LNCAP (cell line): ENCODE measurements at regions not wholly inside any gene's neighbourhood (a gene's known extent, or its start where the extent isn't known, plus 50 kb on each side); places are given as distances from the start of the nearest gene placed in this dataset.

ENCODE experiments used
- CTCF ChIP-seq: fragments of 450-650 bp; IDR thresholded peaks from 2 replicates; pipeline ENCODE4 v1.5.1; 2017; ENCODE audit warnings: mild to moderate bottlenecking

GRCh38 chr21:24730661-24731060 is 876.6 kb downstream of the MRPL39 start:
- TF ChIP-seq CTCF = no peak

GRCh38 chr21:24729568-24729967 is 877.7 kb downstream of the MRPL39 start:
- no peak for TF ChIP-seq CTCF

GRCh38 chr21:24727803-24728440 is 879.4 kb downstream of the MRPL39 start:
- TF ChIP-seq CTCF = no peak

- no peak for TF ChIP-seq CTCF
Measured at GRCh38 chr21:24716281-24716918, 890.9 kb downstream of the MRPL39 start.

- TF ChIP-seq CTCF = no peak
Measured at GRCh38 chr21:24714646-24715200, 892.6 kb downstream of the MRPL39 start.

- no peak for TF ChIP-seq CTCF
Measured at GRCh38 chr21:24705201-24705600, 902.1 kb downstream of the MRPL39 start.

GRCh38 chr21:24693779-24694178 is 913.5 kb downstream of the MRPL39 start:
- TF ChIP-seq CTCF = no peak
